GM12878 (cell line): ENCODE measurements at regions not wholly inside any gene's neighbourhood (a gene's known extent, or its start where the extent isn't known, plus 50 kb on each side); places are given as distances from the start of the nearest gene placed in this dataset.

Source experiments
- ATAC-seq: fragments of 200-7000 bp; cut with Tn5 transposase; 3 replicates; pipeline ENCODE4 v1.9.1; 2020; ENCODE audit warnings: mild to moderate bottlenecking, moderate library complexity
- BruUV-seq: library from RNA; stranded (reverse); fragments of 400-500 nt; replicated peaks from 2 replicates; lab custom pipeline; 2021; lab: Mats Ljungman, UMichigan
- CTCF ChIA-PET: fragments of 300-600 bp; sonication (Branson Sonifier 250); formaldehyde crosslinking; extraction: SDS; loops from one replicate; lab custom pipeline; 2021; ENCODE audit warnings: inconsistent platforms; lab: Yijun Ruan, JAX
- POLR2A ChIA-PET: fragments of 350-600 bp; formaldehyde crosslinking; extraction: SDS; loops from one replicate; lab custom pipeline; 2021; ENCODE audit warnings: inconsistent platforms; lab: Charles Lee
- RAD21 ChIA-PET: fragments of 300-600 bp; sonication (Branson Sonifier 250); formaldehyde crosslinking; loops from one replicate; lab custom pipeline; 2023; ENCODE audit warnings: antibody characterized with exemption; ENCODE audit not compliant: unreplicated experiment; lab: Charles Lee
- SMC1A ChIA-PET: fragments of 300-600 bp; sonication (Branson Sonifier 250); formaldehyde crosslinking; loops from one replicate; lab custom pipeline; 2023; ENCODE audit not compliant: unreplicated experiment, uncharacterized antibody; lab: Charles Lee
- DNase-seq: peaks from one replicate; pipeline ENCODE4 v3.0.0-alpha.2; 2011; ENCODE audit warnings: low read depth, low spot score
- FAIRE-seq: peaks from 3 replicates; lab custom pipeline; 2011; peaks lifted over from hg19 to GRCh38; lab: Jason Lieb, UNC
- H2AFZ ChIP-seq: 2 replicates; pipeline ENCODE4 v1.6.0; 2011; ENCODE audit warnings: low read depth, low read length, control low read depth; ENCODE audit not compliant: control insufficient read depth
- H3K27ac ChIP-seq: 2 replicates; pipeline ENCODE4 v1.5.1; 2011; ENCODE audit warnings: control low read depth; ENCODE audit not compliant: control insufficient read depth, insufficient read depth
- H3K27me3 ChIP-seq, 2 experiments: replicated peaks in 1 of 2; 2 replicates each; pipeline versions ENCODE4 v1.6.0 to v1.6.1; 2011; ENCODE audit warnings: low read length in 1 of 2; ENCODE audit not compliant: control insufficient read depth in 2 of 2, insufficient read depth in 2 of 2
- H3K36me3 ChIP-seq, 2 experiments: 2 replicates each; pipeline ENCODE4 v1.5.1; 2011; ENCODE audit warnings: low read length in 1 of 2; ENCODE audit not compliant: control insufficient read depth in 2 of 2, insufficient read depth in 2 of 2
- H3K4me1 ChIP-seq: 2 replicates; pipeline ENCODE4 v1.6.1; 2011; ENCODE audit warnings: mild to moderate bottlenecking, low read length, moderate library complexity, mixed read lengths; ENCODE audit not compliant: control insufficient read depth, insufficient read depth
- H3K4me2 ChIP-seq: 2 replicates; pipeline ENCODE4 v1.6.0; 2011; ENCODE audit warnings: control low read depth; ENCODE audit not compliant: control insufficient read depth, insufficient read depth
- H3K4me3 ChIP-seq: fragments of 200-600 bp; sonication (generic); 2 replicates; pipeline ENCODE4 v1.5.1; 2016
- H3K79me2 ChIP-seq: 2 replicates; pipeline ENCODE4 v1.6.0; 2011; ENCODE audit warnings: low read length; ENCODE audit not compliant: control insufficient read depth, insufficient read depth
- H3K9ac ChIP-seq: 2 replicates; pipeline ENCODE4 v1.8.0; 2011; ENCODE audit warnings: low read length, control low read depth, mixed read lengths; ENCODE audit not compliant: control insufficient read depth, insufficient read depth
- H3K9me3 ChIP-seq: replicated peaks from 3 replicates; pipeline ENCODE4 v1.5.1; 2011; ENCODE audit warnings: mild to moderate bottlenecking, low read length; ENCODE audit not compliant: control insufficient read depth, insufficient read depth
- H4K20me1 ChIP-seq: 2 replicates; pipeline ENCODE4 v1.6.0; 2011; ENCODE audit not compliant: control insufficient read depth, insufficient read depth
- CBX3 ChIP-seq: fragments of 200-600 bp; sonication (generic); IDR thresholded peaks from 2 replicates; pipeline ENCODE4 v1.6.1; 2016; ENCODE audit warnings: low read depth, borderline replicate concordance
- ELK1 ChIP-seq: IDR thresholded peaks from 2 replicates; pipeline ENCODE4 v1.6.1; 2012; ENCODE audit warnings: low read depth, low read length, improper control_type of control experiment
- EZH2 ChIP-seq: IDR thresholded peaks from 2 replicates; pipeline ENCODE4 v1.6.1; 2012; ENCODE audit warnings: low read depth, mild to moderate bottlenecking, control low read depth, inconsistent platforms, low read length, borderline replicate concordance; ENCODE audit not compliant: control insufficient read depth
- FOXM1 ChIP-seq: IDR thresholded peaks from 2 replicates; pipeline ENCODE4 v1.6.1; 2012; ENCODE audit warnings: low read depth, mild to moderate bottlenecking, inconsistent platforms, low read length, moderate library complexity
- GATAD2B ChIP-seq: fragments of 450-650 bp; conservative IDR thresholded peaks from 2 replicates; pipeline ENCODE4 v1.6.1; 2017; ENCODE audit warnings: low read depth, mild to moderate bottlenecking, moderate library complexity
- NR2F1 ChIP-seq: fragments of 450-650 bp; conservative IDR thresholded peaks from 2 replicates; pipeline ENCODE4 v1.6.1; 2017; ENCODE audit warnings: mild to moderate bottlenecking
- POLR2AphosphoS2 ChIP-seq: IDR thresholded peaks from 2 replicates; pipeline ENCODE4 v1.6.1; 2011; ENCODE audit warnings: low read depth, mild to moderate bottlenecking, low read length, improper control_type of control experiment, moderate library complexity
- RUNX3 ChIP-seq: IDR thresholded peaks from 2 replicates; pipeline ENCODE4 v1.6.1; 2012; ENCODE audit warnings: low read length, inconsistent platforms
- WRNIP1 ChIP-seq: IDR thresholded peaks from 2 replicates; pipeline ENCODE4 v1.6.1; 2011; ENCODE audit warnings: low read depth, low read length, improper control_type of control experiment, borderline replicate concordance
- ZNF622 ChIP-seq: fragments of 450-650 bp; IDR thresholded peaks from 2 replicates; pipeline ENCODE4 v1.6.1; 2017; ENCODE audit warnings: mild to moderate bottlenecking, inconsistent platforms
- WGBS: methylation state at CpG from one replicate; pipeline ENCODE4 v1.1.6; 2016; ENCODE audit warnings: low lambda C conversion rate; ENCODE audit not compliant: insufficient replicate concordance, insufficient coverage; ENCODE audit errors: missing lambda C conversion rate; 5-methylcytosine and 5-hydroxymethylcytosine counted together
- in situ Hi-C: fragments of 300-500 bp; cut with MboI; formaldehyde crosslinking; loops from 9 replicates; pipeline ENCODE4 v1.14.3; 2018; ENCODE audit warnings: mixed read lengths
- intact Hi-C: fragments of 100-400 bp; cut with micrococcal nuclease; formaldehyde crosslinking; loops from one replicate; pipeline ENCODE4 v1.14.2; 2022; ENCODE audit not compliant: unreplicated experiment
- TF ChIP-seq, protein P1 (sequence below): fragments of 450-650 bp; IDR thresholded peaks from 2 replicates; pipeline ENCODE4 v1.6.1; 2018; ENCODE audit warnings: mild to moderate bottlenecking, low read depth, moderate library complexity; ENCODE audit not compliant: partially characterized antibody

DNA sequence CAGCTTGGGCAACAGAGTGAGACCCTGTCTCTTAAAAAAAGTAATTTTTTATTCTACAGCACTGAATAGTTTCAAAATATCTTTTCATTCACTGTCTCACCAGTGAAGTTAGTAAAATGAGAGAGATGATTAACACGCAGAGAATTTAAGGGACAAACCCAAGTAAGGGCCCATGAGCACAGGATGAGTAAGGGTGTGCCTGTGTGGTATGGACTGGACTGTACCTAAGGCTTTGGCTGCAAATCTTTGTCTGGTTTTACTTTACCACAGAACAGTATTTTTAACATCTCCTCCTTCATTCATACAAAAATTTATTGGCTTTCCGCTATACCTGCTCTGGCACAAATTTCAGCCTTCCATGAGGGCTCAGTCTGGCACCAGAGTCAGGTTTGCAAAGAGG is 433.3 kb downstream of the UTRN start:
- no peak overlapping the region for H2AFZ ChIP-seq
- CTCF ChIA-PET, result no interaction called here
- no peak overlapping the region for H3K27ac ChIP-seq
- no peak overlapping the region for H3K9ac ChIP-seq
- H3K4me2 ChIP-seq, result no peak overlapping the region
- DNase-seq (no peak), ATAC-seq (0 out of 3 replicates have a peak, but pooled peaks have one; percentile 13), FAIRE-seq (no peak)
- POLR2A ChIA-PET, result no interaction called here
- SMC1A ChIA-PET, result no interaction called here
- no peaks in the 10 kb centered on the region for H3K27me3 ChIP-seq
- intact Hi-C loops (no loop called here), in situ Hi-C loops (no loop called here)
- H3K9me3 ChIP-seq, result no peaks in the 10 kb centered on the region
- RAD21 ChIA-PET, result no interaction called here
- no peak overlapping the region for H3K4me3 ChIP-seq
- TF ChIP-seq NR2F1 (no peak), RUNX3 (peak; percentile 8; the same call in 1 of the 2 replicates)
- no peaks in the 10 kb centered on the region for H3K36me3 ChIP-seq
- no peaks in the 10 kb centered on the region for H3K79me2 ChIP-seq
- BruUV-seq, result no TSS peak
- peaks cover 6% of the 10 kb centered on the region; the same call in 1 of the 2 replicates for H3K4me1 ChIP-seq
- 54% methylated on average over 2 of the region's 2 CpGs for WGBS
- no peaks in the 10 kb centered on the region for H4K20me1 ChIP-seq

DNA sequence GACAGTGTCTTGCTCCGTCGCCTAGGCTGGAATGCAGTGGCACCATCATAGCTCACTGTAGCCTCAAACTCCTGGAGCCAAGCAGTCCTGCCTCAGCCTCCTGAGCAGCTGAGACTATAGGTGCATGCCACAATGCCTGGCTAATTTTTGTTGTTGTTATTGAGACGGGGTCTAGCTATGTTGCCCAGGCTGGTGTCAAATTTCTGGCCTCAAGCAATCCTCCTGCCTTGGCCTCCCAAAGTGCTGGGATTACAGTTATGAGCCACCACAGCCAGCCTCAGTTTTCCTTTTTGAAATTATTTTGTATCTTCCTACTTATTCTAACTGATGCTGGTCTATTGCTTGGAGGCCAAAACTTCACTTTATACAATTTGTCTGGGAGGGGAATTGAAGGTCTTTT is 436.1 kb downstream of the UTRN start:
- DNase-seq (no peak), FAIRE-seq (no peak), ATAC-seq (no peak)
- H3K9ac ChIP-seq, result no peak overlapping the region
- ChIA-PET CTCF (interaction anchor here (1.0 kb wide), 1 partner anchor 15 kb away, joined by 3 read pairs; no protein-coding TSS in a partner anchor), RAD21 (no interaction called here), SMC1A (interaction anchor here (0.8 to 1.7 kb wide), 4 partner anchors 21 to 64 kb away, joined by 3 to 4 read pairs (median 4); no protein-coding TSS in a partner anchor), POLR2A (no interaction called here)
- no peaks in the 10 kb centered on the region for H3K79me2 ChIP-seq
- no peaks in the 10 kb centered on the region for H3K36me3 ChIP-seq
- in situ Hi-C loops, result no loop called here
- H3K4me1 ChIP-seq, result peaks cover 4% of the 10 kb centered on the region; the same call in 1 of the 2 replicates
- intact Hi-C loops, result loop anchor here (10.0 kb wide), 1 partner anchor 136 kb away; no protein-coding TSS in a partner anchor
- no peaks in the 10 kb centered on the region for H4K20me1 ChIP-seq
- no peaks in the 10 kb centered on the region for H3K27me3 ChIP-seq
- H3K4me3 ChIP-seq, result no peak overlapping the region
- BruUV-seq, result no TSS peak
- H3K27ac ChIP-seq, result no peak overlapping the region
- no peaks in the 10 kb centered on the region for H3K9me3 ChIP-seq
- no peak overlapping the region for H2AFZ ChIP-seq
- H3K4me2 ChIP-seq, result no peak overlapping the region
- WGBS, result 100% methylated on average over 3 of the region's 3 CpGs
- TF ChIP-seq, protein P1, sequence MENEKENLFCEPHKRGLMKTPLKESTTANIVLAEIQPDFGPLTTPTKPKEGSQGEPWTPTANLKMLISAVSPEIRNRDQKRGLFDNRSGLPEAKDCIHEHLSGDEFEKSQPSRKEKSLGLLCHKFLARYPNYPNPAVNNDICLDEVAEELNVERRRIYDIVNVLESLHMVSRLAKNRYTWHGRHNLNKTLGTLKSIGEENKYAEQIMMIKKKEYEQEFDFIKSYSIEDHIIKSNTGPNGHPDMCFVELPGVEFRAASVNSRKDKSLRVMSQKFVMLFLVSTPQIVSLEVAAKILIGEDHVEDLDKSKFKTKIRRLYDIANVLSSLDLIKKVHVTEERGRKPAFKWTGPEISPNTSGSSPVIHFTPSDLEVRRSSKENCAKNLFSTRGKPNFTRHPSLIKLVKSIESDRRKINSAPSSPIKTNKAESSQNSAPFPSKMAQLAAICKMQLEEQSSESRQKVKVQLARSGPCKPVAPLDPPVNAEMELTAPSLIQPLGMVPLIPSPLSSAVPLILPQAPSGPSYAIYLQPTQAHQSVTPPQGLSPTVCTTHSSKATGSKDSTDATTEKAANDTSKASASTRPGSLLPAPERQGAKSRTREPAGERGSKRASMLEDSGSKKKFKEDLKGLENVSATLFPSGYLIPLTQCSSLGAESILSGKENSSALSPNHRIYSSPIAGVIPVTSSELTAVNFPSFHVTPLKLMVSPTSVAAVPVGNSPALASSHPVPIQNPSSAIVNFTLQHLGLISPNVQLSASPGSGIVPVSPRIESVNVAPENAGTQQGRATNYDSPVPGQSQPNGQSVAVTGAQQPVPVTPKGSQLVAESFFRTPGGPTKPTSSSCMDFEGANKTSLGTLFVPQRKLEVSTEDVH, result no peak
- TF ChIP-seq GATAD2B, result no peak
- no peak for TF ChIP-seq ZNF622
- TF ChIP-seq POLR2AphosphoS2, result no peak
- no peak for TF ChIP-seq FOXM1
- TF ChIP-seq EZH2, result no peak
- TF ChIP-seq CBX3, result no peak
- TF ChIP-seq ELK1, result no peak
- no peak for TF ChIP-seq NR2F1
- no peak for TF ChIP-seq WRNIP1
